Endothelial cell of umbilical vein (primary cell): ENCODE measurements at regions not wholly inside any gene's neighbourhood (a gene's known extent, or its start where the extent isn't known, plus 50 kb on each side); places are given as distances from the start of the nearest gene placed in this dataset.

ENCODE experiments used
- BruUV-seq: library from RNA; stranded (reverse); fragments of 400-500 nt; replicated peaks from 2 replicates; lab custom pipeline; 2021; lab: Mats Ljungman, UMichigan
- CTCF ChIA-PET: fragments of 300-600, 350-600 bp; sonication (Branson Sonifier 250); formaldehyde crosslinking; loops from one replicate; lab custom pipeline; 2021; ENCODE audit warnings: antibody characterized with exemption, inconsistent platforms; lab: Charles Lee
- POLR2A ChIA-PET: fragments of 300-600, 350-600 bp; sonication (Branson Sonifier 250); formaldehyde crosslinking; loops from one replicate; lab custom pipeline; 2021; ENCODE audit warnings: antibody characterized with exemption, inconsistent platforms; lab: Charles Lee
- DNase-seq: peaks from one replicate; pipeline ENCODE4 v3.0.0-alpha.2; 2011; ENCODE audit warnings: low read depth, low spot score
- FAIRE-seq: peaks from 2 replicates; lab custom pipeline; 2011; peaks lifted over from hg19 to GRCh38; lab: Jason Lieb, UNC
- H2AFZ ChIP-seq: 2 replicates; pipeline ENCODE4 v1.6.0; 2012; ENCODE audit warnings: low read depth, low read length, control low read depth, inconsistent platforms
- H3K27ac ChIP-seq: 2 replicates; pipeline ENCODE4 v1.5.1; 2011; ENCODE audit warnings: low read depth, mild to moderate bottlenecking, control low read depth, low read length, moderate library complexity; ENCODE audit not compliant: insufficient read depth
- H3K27me3 ChIP-seq, 2 experiments: 2 replicates each; pipeline versions ENCODE4 v1.6.0 to v1.6.1; 2011; ENCODE audit warnings: low read length in 2 of 2, mixed read lengths in 1 of 2; ENCODE audit not compliant: control insufficient read depth in 2 of 2, insufficient read depth in 2 of 2
- H3K36me3 ChIP-seq, 2 experiments: 2 replicates in 1 of 2; 3 replicates in 1 of 2; pipeline ENCODE4 v1.5.1; 2011; ENCODE audit warnings: low read length in 2 of 2, mild to moderate bottlenecking in 1 of 2, moderate library complexity in 1 of 2; ENCODE audit not compliant: control insufficient read depth in 2 of 2, insufficient read depth in 2 of 2; ENCODE audit errors: extremely low read depth in 1 of 2
- H3K4me1 ChIP-seq: 3 replicates; pipeline ENCODE4 v1.5.1; 2011; ENCODE audit warnings: mild to moderate bottlenecking, low read length; ENCODE audit not compliant: control insufficient read depth, insufficient read depth; ENCODE audit errors: extremely low read depth
- H3K4me2 ChIP-seq: 2 replicates; pipeline ENCODE4 v1.6.1; 2011; ENCODE audit warnings: low read length, control low read depth, mixed read lengths; ENCODE audit not compliant: insufficient read depth
- H3K4me3 ChIP-seq, 3 experiments: fragments of 200-600 bp in 1 of 3; sonication (generic), shearing (Covaris generic) in 1 of 3; replicated peaks in 1 of 3; 2 replicates each; pipeline ENCODE4 v1.5.1; 2011 to 2016; ENCODE audit warnings: control low read depth in 3 of 3, low read length in 3 of 3, mild to moderate bottlenecking in 2 of 3, inconsistent platforms in 1 of 3, low read depth in 1 of 3, moderate library complexity in 1 of 3; ENCODE audit not compliant: insufficient read depth in 1 of 3
- H3K79me2 ChIP-seq: 2 replicates; pipeline ENCODE4 v1.6.0; 2012; ENCODE audit warnings: low read length, inconsistent platforms; ENCODE audit not compliant: control insufficient read depth, insufficient read depth
- H3K9ac ChIP-seq: replicated peaks from 2 replicates; pipeline ENCODE3; 2011; ENCODE audit warnings: low read length, control low read depth; ENCODE audit not compliant: insufficient read depth; ENCODE audit errors: extremely low read depth
- H3K9me1 ChIP-seq: replicated peaks from 3 replicates; pipeline ENCODE4 v1.6.0; 2011; ENCODE audit warnings: mild to moderate bottlenecking, low read length; ENCODE audit not compliant: control insufficient read depth, insufficient read depth; ENCODE audit errors: extremely low read depth
- H3K9me3 ChIP-seq: replicated peaks from 2 replicates; pipeline ENCODE4 v1.5.1; 2012; ENCODE audit warnings: low read length, inconsistent platforms; ENCODE audit not compliant: control insufficient read depth, insufficient read depth
- H4K20me1 ChIP-seq: replicated peaks from 2 replicates; pipeline ENCODE3; 2011; ENCODE audit warnings: mild to moderate bottlenecking, low read length; ENCODE audit not compliant: control insufficient read depth, insufficient read depth; ENCODE audit errors: extremely low read depth
- CTCF ChIP-seq, 2 donors: IDR thresholded peaks; 1 replicate in 1 of 2; 2 replicates in 1 of 2; pipeline ENCODE4 v1.5.1; 2011; ENCODE audit warnings: low read length in 2 of 2, mild to moderate bottlenecking in 2 of 2, moderate library complexity in 2 of 2, control low read depth in 1 of 2, inconsistent platforms in 1 of 2, low read depth in 1 of 2; ENCODE audit not compliant: insufficient read depth in 1 of 2; ENCODE audit errors: extremely low read depth in 1 of 2
- EZH2 ChIP-seq: IDR thresholded peaks from 2 replicates; pipeline ENCODE4 v1.6.1; 2012; ENCODE audit warnings: borderline replicate concordance, low read depth, mild to moderate bottlenecking, moderate library complexity, low read length, inconsistent platforms; ENCODE audit not compliant: severe bottlenecking
- FOS ChIP-seq: IDR thresholded peaks from 2 replicates; pipeline ENCODE4 v1.6.1; 2011; ENCODE audit warnings: mild to moderate bottlenecking, low read length, moderate library complexity, borderline replicate concordance; ENCODE audit not compliant: insufficient read depth
- GATA2 ChIP-seq: IDR thresholded peaks from 2 replicates; pipeline ENCODE4 v1.7.0; 2011; ENCODE audit warnings: low read depth, mild to moderate bottlenecking, moderate library complexity, mixed read lengths, low read length; ENCODE audit not compliant: insufficient read length, insufficient read depth
- JUN ChIP-seq: IDR thresholded peaks from 2 replicates; pipeline ENCODE4 v1.6.1; 2011; ENCODE audit warnings: borderline replicate concordance, low read depth; ENCODE audit not compliant: insufficient read length, insufficient read depth
- MAX ChIP-seq: IDR thresholded peaks from 2 replicates; pipeline ENCODE4 v1.6.1; 2011; ENCODE audit not compliant: insufficient read depth, insufficient read length
- MYC ChIP-seq: IDR thresholded peaks from one replicate; pipeline ENCODE4 v1.6.1; 2011; ENCODE audit warnings: mild to moderate bottlenecking, low read depth, low read length
- POLR2A ChIP-seq: IDR thresholded peaks from 2 replicates; pipeline ENCODE4 v1.6.1; 2012; ENCODE audit warnings: low read depth, mild to moderate bottlenecking, control low read depth, low read length
- POLR2AphosphoS5 ChIP-seq: IDR thresholded peaks from 2 replicates; pipeline ENCODE4 v1.6.1; 2012; ENCODE audit warnings: low read depth, mild to moderate bottlenecking, control low read depth, low read length, moderate library complexity; ENCODE audit not compliant: insufficient read depth
- dilution Hi-C: fragments of 300-500 bp; cut with MboI; formaldehyde crosslinking; loops from one replicate; pipeline ENCODE4 v1.15.0; 2019; ENCODE audit warnings: low sequenced_read_pairs; ENCODE audit not compliant: extremely low pct_ligation_motif_present
- intact Hi-C: fragments of 100-400 bp; cut with micrococcal nuclease; formaldehyde crosslinking; loops from one replicate; pipeline ENCODE4 v1.10.0; 2022

GRCh38 chr13:73399347-73400216, 340.8 kb downstream of the KLF5 start:
- Histone ChIP-seq H3K27me3 (no peaks in the 10 kb centered on the region), H2AFZ (no peak overlapping the region), H3K27ac (no peak overlapping the region), H3K4me2 (no peak overlapping the region), H3K9ac (no peak overlapping the region), H3K4me1 (no peaks in the 10 kb centered on the region), H3K36me3 (no peaks in the 10 kb centered on the region), H3K4me3 (no peak overlapping the region), H3K9me1 (no peaks in the 10 kb centered on the region), H3K79me2 (no peaks in the 10 kb centered on the region), H3K9me3 (no peaks in the 10 kb centered on the region), H4K20me1 (no peaks in the 10 kb centered on the region)
- ChIA-PET CTCF (interaction anchor here (0.6 kb wide), 1 partner anchor 590 kb away, joined by 3 read pairs; no protein-coding TSS in a partner anchor), POLR2A (no interaction called here)
- FAIRE-seq (no peak), DNase-seq (no peak)
- dilution Hi-C loops, result no loop called here
- intact Hi-C loops, result no loop called here
- TF ChIP-seq JUN (no peak), MAX (no peak), POLR2A (no peak), CTCF (IDR thresholded peaks at IDR 0.05; ENCODE audit: extremely low read depth in 1 of 2, insufficient read depth in 1 of 2, low read depth in 1 of 2, low read length in 2 of 2) (no peak), EZH2 (no peak), GATA2 (no peak), POLR2AphosphoS5 (no peak), MYC (no peak), FOS (no peak)
- BruUV-seq, result no TSS peak
